HepG2 (cell line): ENCODE measurements at regions not wholly inside any gene's neighbourhood (a gene's known extent, or its start where the extent isn't known, plus 50 kb on each side); places are given as distances from the start of the nearest gene placed in this dataset.

Experiments
- ATAC-seq: fragments of 200-7000 bp; cut with Tn5 transposase; 3 replicates; pipeline ENCODE4 v1.9.1; 2020; ENCODE audit warnings: mild to moderate bottlenecking, moderate library complexity
- BruUV-seq: library from RNA; stranded (reverse); fragments of 400-500 nt; replicated peaks from 2 replicates; lab custom pipeline; 2021; lab: Mats Ljungman, UMichigan
- CTCF ChIA-PET: fragments of 300-600 bp; formaldehyde crosslinking; extraction: SDS; loops from one replicate; lab custom pipeline; 2021; ENCODE audit warnings: low total read pairs, inconsistent platforms, low intra/inter-chr PET ratio; lab: Yijun Ruan, JAX
- POLR2A ChIA-PET: fragments of 350-600 bp; sonication (Branson Sonifier 250); formaldehyde crosslinking; loops from one replicate; lab custom pipeline; 2020; ENCODE audit warnings: antibody characterized with exemption, inconsistent platforms; lab: Yijun Ruan, JAX
- DNase-seq: peaks from one replicate; pipeline ENCODE4 v3.0.0-alpha.2; 2015; ENCODE audit warnings: low spot score
- FAIRE-seq: peaks from 3 replicates; lab custom pipeline; 2011; peaks lifted over from hg19 to GRCh38; lab: Jason Lieb, UNC
- H2AFZ ChIP-seq: one replicate; pipeline ENCODE4 v1.6.1; 2011; ENCODE audit warnings: low read length, inconsistent platforms
- H3K27ac ChIP-seq: fragments of 300-600 bp; 3 replicates; pipeline ENCODE4 v1.8.0; 2011; ENCODE audit warnings: mixed run types, mild to moderate bottlenecking, mixed read lengths, low read length, inconsistent platforms; ENCODE audit not compliant: insufficient read depth; ENCODE audit errors: extremely low read length
- H3K27me3 ChIP-seq, 2 experiments: fragments of 200-600 bp in 1 of 2; 2 replicates in 1 of 2; 3 replicates in 1 of 2; pipeline versions ENCODE4 v1.6.0 to v1.8.0; 2011; ENCODE audit warnings: low read length in 2 of 2, mild to moderate bottlenecking in 2 of 2, moderate library complexity in 2 of 2, inconsistent platforms in 1 of 2; ENCODE audit not compliant: insufficient read depth in 2 of 2, control insufficient read depth in 1 of 2
- H3K36me3 ChIP-seq, 2 experiments: fragments of 200-600 bp in 1 of 2; replicated peaks in 1 of 2; 2 replicates in 1 of 2; 3 replicates in 1 of 2; pipeline versions ENCODE4 v1.5.1 to v1.8.0; 2011; ENCODE audit warnings: low read length in 2 of 2, inconsistent platforms in 1 of 2; ENCODE audit not compliant: insufficient read depth in 2 of 2, control insufficient read depth in 1 of 2
- H3K4me1 ChIP-seq: 2 replicates; pipeline ENCODE4 v1.5.1; 2012; ENCODE audit warnings: low read length, inconsistent platforms; ENCODE audit not compliant: insufficient read depth
- H3K4me2 ChIP-seq: 2 replicates; pipeline ENCODE4 v1.6.0; 2011; ENCODE audit warnings: low read depth, low read length, inconsistent platforms
- H3K4me3 ChIP-seq, 3 experiments: fragments of 200-600 bp in 1 of 3; sonication (generic), shearing (Covaris generic) in 1 of 3; replicated peaks in 1 of 3; 2 replicates each; pipeline ENCODE4 v1.5.1; 2011 to 2016; ENCODE audit warnings: low read length in 3 of 3, inconsistent platforms in 2 of 3, low read depth in 2 of 3, mild to moderate bottlenecking in 2 of 3, control low read depth in 1 of 3, mixed read lengths in 1 of 3; ENCODE audit not compliant: insufficient read depth in 1 of 3
- H3K79me2 ChIP-seq: one replicate; pipeline ENCODE4 v1.6.1; 2011; ENCODE audit warnings: low read length, inconsistent platforms; ENCODE audit not compliant: insufficient read depth
- H3K9ac ChIP-seq: 2 replicates; pipeline ENCODE4 v1.6.0; 2011; ENCODE audit warnings: mild to moderate bottlenecking, low read depth, low read length, inconsistent platforms; ENCODE audit not compliant: insufficient read depth
- H3K9me3 ChIP-seq: 2 replicates; pipeline ENCODE4 v1.5.1; 2012; ENCODE audit warnings: mild to moderate bottlenecking, low read length
- H4K20me1 ChIP-seq: 2 replicates; pipeline ENCODE4 v1.6.0; 2011; ENCODE audit warnings: inconsistent platforms, mild to moderate bottlenecking, low read length, moderate library complexity; ENCODE audit not compliant: insufficient read depth
- HDAC1 ChIP-seq: sonication (generic); formaldehyde crosslinking; IDR thresholded peaks from 2 replicates; pipeline ENCODE4 v1.5.1; 2020; ENCODE audit warnings: mild to moderate bottlenecking, missing genetic modification reagents
- PHB2 ChIP-seq: fragments of 450-650 bp; IDR thresholded peaks from 2 replicates; pipeline ENCODE4 v1.6.1; 2018; ENCODE audit not compliant: partially characterized antibody
- ZNF430 ChIP-seq: sonication (generic); formaldehyde crosslinking; IDR thresholded peaks from 2 replicates; pipeline ENCODE4 v1.9.0; 2021; ENCODE audit warnings: mild to moderate bottlenecking, missing genetic modification reagents
- ZUFSP ChIP-seq: sonication (generic); formaldehyde crosslinking; IDR thresholded peaks from 2 replicates; pipeline ENCODE4 v1.9.0; 2021; ENCODE audit warnings: missing genetic modification reagents, mild to moderate bottlenecking, borderline replicate concordance
- WGBS: methylation state at CpG from one replicate; pipeline ENCODE4 v1.1.6; 2017; ENCODE audit warnings: low lambda C conversion rate; 5-methylcytosine and 5-hydroxymethylcytosine counted together
- in situ Hi-C: cut with HindIII; loops from 2 replicates; pipeline ENCODE4 v1.10.0; 2017; ENCODE audit warnings: low pct_unique_long_range_greater_than_20kb; ENCODE audit not compliant: extremely low pct_ligation_motif_present
- intact Hi-C: fragments of 100-400 bp; cut with micrococcal nuclease; formaldehyde crosslinking; loops from one replicate; pipeline ENCODE4 v1.10.0; 2022; ENCODE audit not compliant: unreplicated experiment
- TF ChIP-seq, protein P1 (sequence below): sonication (generic); formaldehyde crosslinking; IDR thresholded peaks from 2 replicates; pipeline ENCODE4 v1.4.0; 2020; ENCODE audit warnings: missing genetic modification reagents, borderline replicate concordance
- TF ChIP-seq, protein P2 (sequence below): sonication (generic); formaldehyde crosslinking; IDR thresholded peaks from 2 replicates; pipeline ENCODE4 v1.4.0; 2020; ENCODE audit warnings: missing genetic modification reagents, borderline replicate concordance
- TF ChIP-seq, protein P3 (sequence below): sonication (generic); formaldehyde crosslinking; IDR thresholded peaks from 2 replicates; pipeline ENCODE4 v1.4.0; 2020; ENCODE audit warnings: missing genetic modification reagents, borderline replicate concordance

DNA sequence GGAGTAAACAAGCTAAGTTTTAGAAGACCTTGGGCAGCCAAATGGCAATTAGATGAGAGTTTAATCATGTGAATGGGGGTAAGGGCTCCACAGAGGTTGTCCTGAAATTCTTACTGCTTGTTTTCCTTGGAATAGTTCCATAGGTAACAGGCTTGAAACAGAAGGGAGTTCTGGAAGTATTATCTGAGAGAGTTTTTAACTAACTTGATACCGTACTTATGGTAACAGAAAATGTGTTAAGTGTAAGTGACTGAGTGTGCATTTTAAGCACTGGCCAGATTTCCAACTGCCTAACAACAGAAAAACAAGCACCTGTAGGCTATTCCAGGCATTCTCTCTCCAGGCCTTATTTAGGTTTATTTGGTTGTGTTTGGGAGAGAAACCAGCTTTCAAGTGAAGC, 414.6 kb upstream of the PDE3A start:
- Histone ChIP-seq H3K4me3 (no peak overlapping the region), H3K79me2 (no peaks in the 10 kb centered on the region), H3K9ac (no peak overlapping the region), H3K4me1 (no peaks in the 10 kb centered on the region), H3K27ac (no peak overlapping the region), H4K20me1 (no peaks in the 10 kb centered on the region), H3K27me3 (no peaks in the 10 kb centered on the region), H3K36me3 (no peaks in the 10 kb centered on the region), H2AFZ (no peak overlapping the region), H3K9me3 (no peaks in the 10 kb centered on the region), H3K4me2 (no peak overlapping the region)
- ATAC-seq (no peak), DNase-seq (no peak), FAIRE-seq (no peak)
- BruUV-seq, result no TSS peak
- intact Hi-C loops (no loop called here), in situ Hi-C loops (no loop called here)
- POLR2A ChIA-PET, result no interaction called here
- 25% methylated on average over 1 of the region's 1 CpG for WGBS
- TF ChIP-seq, protein P1, sequence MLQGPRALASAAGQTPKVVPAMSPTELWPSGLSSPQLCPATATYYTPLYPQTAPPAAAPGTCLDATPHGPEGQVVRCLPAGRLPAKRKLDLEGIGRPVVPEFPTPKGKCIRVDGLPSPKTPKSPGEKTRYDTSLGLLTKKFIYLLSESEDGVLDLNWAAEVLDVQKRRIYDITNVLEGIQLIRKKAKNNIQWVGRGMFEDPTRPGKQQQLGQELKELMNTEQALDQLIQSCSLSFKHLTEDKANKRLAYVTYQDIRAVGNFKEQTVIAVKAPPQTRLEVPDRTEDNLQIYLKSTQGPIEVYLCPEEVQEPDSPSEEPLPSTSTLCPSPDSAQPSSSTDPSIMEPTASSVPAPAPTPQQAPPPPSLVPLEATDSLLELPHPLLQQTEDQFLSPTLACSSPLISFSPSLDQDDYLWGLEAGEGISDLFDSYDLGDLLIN (CRISPR knock-in tag), result no peak
- TF ChIP-seq, protein P2, sequence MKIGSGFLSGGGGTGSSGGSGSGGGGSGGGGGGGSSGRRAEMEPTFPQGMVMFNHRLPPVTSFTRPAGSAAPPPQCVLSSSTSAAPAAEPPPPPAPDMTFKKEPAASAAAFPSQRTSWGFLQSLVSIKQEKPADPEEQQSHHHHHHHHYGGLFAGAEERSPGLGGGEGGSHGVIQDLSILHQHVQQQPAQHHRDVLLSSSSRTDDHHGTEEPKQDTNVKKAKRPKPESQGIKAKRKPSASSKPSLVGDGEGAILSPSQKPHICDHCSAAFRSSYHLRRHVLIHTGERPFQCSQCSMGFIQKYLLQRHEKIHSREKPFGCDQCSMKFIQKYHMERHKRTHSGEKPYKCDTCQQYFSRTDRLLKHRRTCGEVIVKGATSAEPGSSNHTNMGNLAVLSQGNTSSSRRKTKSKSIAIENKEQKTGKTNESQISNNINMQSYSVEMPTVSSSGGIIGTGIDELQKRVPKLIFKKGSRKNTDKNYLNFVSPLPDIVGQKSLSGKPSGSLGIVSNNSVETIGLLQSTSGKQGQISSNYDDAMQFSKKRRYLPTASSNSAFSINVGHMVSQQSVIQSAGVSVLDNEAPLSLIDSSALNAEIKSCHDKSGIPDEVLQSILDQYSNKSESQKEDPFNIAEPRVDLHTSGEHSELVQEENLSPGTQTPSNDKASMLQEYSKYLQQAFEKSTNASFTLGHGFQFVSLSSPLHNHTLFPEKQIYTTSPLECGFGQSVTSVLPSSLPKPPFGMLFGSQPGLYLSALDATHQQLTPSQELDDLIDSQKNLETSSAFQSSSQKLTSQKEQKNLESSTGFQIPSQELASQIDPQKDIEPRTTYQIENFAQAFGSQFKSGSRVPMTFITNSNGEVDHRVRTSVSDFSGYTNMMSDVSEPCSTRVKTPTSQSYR (CRISPR knock-in tag), result no peak
- TF ChIP-seq ZUFSP (CRISPR knock-in tag) (no peak), ZNF430 (CRISPR knock-in tag) (no peak), PHB2 (no peak), HDAC1 (CRISPR knock-in tag) (no peak)
- TF ChIP-seq, protein P3, sequence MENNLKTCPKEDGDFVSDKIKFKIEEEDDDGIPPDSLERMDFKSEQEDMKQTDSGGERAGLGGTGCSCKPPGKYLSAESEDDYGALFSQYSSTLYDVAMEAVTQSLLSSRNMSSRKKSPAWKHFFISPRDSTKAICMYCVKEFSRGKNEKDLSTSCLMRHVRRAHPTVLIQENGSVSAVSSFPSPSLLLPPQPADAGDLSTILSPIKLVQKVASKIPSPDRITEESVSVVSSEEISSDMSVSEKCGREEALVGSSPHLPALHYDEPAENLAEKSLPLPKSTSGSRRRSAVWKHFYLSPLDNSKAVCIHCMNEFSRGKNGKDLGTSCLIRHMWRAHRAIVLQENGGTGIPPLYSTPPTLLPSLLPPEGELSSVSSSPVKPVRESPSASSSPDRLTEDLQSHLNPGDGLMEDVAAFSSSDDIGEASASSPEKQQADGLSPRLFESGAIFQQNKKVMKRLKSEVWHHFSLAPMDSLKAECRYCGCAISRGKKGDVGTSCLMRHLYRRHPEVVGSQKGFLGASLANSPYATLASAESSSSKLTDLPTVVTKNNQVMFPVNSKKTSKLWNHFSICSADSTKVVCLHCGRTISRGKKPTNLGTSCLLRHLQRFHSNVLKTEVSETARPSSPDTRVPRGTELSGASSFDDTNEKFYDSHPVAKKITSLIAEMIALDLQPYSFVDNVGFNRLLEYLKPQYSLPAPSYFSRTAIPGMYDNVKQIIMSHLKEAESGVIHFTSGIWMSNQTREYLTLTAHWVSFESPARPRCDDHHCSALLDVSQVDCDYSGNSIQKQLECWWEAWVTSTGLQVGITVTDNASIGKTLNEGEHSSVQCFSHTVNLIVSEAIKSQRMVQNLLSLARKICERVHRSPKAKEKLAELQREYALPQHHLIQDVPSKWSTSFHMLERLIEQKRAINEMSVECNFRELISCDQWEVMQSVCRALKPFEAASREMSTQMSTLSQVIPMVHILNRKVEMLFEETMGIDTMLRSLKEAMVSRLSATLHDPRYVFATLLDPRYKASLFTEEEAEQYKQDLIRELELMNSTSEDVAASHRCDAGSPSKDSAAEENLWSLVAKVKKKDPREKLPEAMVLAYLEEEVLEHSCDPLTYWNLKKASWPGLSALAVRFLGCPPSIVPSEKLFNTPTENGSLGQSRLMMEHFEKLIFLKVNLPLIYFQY, result no peak
- CTCF ChIA-PET, result no interaction called here
